Stimulated activated CD4-positive, alpha-beta T cell treated with anti-CD3 and anti-CD28 coated beads, TNF-alpha, amount 100 ng/mL, for 1 hour (primary cell): ENCODE measurements at regions not wholly inside any gene's neighbourhood (a gene's known extent, or its start where the extent isn't known, plus 50 kb on each side); places are given as distances from the start of the nearest gene placed in this dataset.
"Not testable (repeated sequence)": the region's sequence is repeated elsewhere in the genome, so short reads cannot be mapped to it uniquely, and the experiment has no call there.

Experiments
- DNase-seq, 3 donors: peaks; one replicate each; pipeline ENCODE4 v3.0.0-alpha.2; 2020; ENCODE audit warnings: low read depth in 3 of 3, low spot score in 1 of 3

DNA sequence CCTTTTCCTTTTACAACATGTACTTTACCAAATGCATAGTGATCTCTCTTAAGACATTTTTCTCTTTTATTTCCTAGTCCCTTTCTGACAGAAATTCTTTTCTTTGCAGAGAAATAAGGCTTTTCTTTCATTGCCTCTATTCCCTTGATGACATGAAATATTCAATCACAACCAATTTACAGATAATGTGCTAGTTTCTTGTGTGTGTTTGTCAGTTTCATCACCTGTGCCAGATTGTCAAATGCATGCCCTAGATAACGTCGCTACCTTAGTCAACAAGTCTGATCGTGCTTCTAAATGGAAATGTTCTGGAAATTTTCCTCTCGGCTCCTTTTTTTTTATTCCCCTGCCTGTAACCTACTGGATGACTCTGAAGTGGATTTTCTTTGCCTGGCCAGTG lies 478.1 kb downstream of the KLF5 start:
- DNase-seq: no peak

DNA sequence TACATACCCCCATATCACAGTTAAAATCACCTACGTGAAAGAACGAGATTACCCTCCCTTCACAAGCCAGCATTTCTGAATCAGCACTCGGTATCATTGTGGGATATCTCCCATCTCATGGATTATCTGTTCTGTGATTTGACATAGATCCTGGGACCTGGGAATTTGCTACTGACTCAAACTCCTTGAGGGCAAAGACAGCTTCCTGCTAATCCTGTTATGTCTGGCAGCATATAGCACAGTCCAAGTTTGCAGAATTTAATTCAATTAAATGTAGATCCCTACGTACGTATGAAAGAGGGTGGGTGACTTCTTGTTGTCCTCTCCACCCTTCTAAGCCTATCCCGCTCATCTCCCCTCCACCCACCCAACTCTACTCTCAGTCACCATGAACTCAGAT lies 476.5 kb downstream of the KLF5 start:
- no peak for DNase-seq

DNA sequence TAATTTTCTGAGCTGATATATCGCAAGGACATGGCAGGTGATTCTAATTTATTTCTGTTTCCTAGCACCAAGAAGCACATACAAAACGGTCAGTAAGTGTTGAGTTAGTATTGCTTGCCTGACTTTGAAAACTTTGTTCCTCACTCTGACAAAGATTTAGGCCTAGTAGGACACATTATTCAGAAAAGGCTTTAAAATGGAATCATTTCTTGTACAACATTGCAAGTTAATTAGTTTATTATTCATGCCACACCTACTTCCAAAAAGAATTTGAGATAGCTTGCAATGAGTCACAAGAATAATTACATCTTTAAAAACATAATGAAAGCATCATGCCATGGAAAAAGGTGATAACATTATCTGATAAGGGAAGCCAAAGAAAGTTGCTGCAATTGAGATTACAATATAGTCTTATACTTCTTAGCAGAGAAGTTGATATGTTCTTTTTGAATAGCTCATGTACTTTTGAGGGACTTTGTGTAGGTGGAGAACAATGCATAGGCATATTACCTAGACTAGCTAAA lies 474.2 kb downstream of the KLF5 start:
- DNase-seq: no peak

DNA sequence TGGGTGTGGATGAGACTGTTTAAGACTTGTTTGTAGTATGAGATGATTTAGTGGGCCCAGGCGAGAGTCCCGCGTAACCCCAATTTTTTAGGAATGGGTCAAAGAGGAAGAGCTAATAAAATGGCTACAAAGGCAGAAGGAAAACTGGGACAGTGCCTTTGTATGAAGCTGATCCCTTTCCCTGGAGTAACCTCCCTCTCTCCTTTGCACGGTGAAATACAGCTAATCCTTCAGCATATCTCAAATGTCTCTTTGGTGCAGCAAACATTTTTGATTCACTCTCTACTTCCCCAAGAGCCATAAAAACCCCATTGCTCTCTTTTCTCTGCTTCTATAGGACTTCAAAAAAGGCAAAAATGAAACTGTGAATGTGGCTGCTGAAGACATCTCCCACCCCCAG lies 473.8 kb downstream of the KLF5 start:
- DNase-seq: no peak

DNA sequence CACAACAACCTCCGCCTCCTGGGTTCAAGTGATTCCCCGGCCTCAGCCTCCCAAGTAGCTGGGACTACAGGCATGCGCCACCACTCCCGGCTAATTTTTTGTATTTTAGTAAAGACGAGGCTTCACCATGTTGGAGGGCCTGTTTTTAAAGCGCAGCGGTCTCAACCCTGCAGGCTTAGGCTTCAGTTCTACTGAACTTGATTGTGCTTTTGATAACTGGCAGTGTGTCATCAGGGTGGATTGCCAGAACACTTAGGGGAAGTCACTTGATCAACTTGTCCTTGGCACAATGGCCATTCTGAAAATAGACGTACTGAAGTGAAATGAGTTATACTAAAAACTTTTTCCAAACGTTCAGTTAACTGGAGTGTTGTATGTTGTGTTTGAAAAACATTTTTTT lies 472.2 kb downstream of the KLF5 start:
- no peak for DNase-seq

DNA sequence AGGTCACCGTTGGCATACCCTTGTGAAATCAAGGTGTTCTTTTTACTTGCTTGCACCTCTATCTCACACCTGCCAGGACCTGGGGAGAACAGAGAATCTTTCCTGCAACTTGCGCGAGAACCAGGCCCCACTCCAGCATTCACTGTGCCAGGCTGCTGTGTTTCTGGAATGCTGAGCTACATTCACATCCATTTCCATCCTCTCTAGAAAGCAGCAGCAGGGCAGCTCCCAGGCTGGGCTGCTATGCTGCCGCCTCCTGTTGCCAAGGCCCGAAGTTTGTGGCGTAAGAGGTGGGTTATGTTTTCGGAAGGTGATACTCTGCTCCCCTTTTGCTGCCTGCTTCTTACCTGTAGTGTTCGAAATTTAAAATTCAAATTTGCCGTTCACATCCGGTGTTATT lies 464.1 kb downstream of the KLF5 start:
- DNase-seq: no peak

DNA sequence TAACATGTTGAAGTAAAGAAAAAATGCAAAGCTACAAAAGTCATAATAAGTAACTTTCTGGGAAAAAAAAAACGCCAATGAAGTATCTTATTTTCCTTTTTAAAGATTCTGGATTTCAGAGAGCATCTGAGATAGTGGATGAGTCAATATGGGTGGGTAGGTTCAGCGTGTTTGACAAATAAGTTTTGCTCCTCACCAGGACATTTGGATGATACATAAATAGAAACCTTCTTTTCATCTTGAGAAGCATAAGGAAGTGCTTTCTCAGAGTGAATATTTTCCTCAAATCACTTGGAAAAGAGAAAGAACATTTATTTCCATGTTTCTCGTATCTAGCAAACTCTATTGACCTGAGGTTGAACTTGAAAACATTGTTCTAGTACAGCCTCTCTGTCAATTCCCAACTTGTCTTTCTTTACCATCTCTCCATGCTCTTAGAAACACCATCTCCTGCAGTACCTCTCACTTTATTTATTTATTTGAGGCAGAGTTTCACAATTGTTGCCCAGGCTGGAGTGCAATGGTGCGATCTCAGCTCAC lies 463.2 kb downstream of the KLF5 start:
- no peak for DNase-seq

DNA sequence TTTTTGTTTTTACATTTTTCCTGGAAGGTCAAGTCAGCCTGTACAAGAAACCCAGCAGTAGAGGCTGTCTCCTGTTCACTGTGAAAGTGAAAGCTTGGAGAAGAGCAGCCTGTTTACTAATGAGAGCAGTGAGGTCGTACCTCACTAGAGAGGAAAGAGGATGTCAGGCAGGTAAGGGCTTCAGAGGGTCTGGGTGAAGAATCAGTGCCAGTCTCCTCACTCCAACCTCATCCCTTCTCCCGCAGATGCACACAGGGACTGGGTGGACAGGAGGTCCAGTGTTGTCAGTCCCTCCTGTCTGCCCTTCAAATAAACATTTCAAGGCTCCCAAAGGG lies 462.5 kb downstream of the KLF5 start:
- DNase-seq: no peak

DNA sequence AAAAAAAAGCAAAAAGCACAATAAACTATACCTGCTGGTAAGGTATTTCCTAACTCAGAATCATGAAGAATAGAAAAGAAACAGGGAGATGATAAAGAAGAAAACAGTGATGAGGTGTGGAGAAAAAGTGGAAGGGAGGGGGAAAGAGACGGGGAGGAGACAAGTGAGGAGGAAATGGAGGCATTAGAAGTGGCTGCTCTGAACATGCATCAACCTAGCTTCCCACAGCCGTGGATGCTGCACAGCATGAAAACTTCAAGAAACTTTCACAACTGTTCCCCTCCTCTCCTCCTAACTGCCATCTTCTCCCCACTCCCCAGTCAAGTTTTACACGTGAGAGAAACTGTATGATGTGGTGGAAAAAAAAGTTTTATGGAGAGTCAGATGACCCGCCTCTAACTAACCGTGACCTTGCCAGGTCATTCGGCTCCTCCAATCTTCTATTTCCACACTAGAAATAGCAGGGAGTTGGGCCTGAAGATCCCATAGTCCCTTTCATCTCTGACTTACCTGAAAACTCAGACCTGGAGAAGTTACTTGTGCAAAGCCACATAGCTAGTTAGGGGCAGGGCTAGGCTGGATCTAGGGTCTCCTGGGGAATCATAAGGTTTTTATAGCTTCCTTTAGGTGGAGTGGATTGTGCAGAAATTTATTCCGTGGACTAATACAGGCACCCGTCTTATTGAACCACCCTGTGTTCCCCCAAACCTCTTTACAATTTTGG lies 461.9 kb downstream of the KLF5 start:
- DNase-seq: no peak

DNA sequence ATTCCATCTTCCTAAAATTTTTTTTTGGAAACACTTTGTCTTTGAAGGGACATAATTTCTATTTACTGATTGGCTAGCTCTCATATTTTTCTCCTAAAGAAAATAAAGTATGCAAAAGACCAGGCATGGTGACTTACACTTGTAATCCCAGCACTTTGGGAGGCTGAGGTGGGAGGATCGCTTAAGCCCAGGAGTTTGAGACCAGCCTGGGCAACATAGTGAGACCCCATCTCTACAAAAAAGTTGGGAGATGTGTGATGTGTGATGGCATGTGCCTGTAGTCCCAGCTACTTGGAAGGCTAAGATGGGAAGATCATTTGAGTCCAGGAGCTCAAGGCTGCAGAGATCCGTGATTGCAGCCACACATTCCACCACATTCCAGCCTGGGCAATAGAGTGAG lies 461.3 kb downstream of the KLF5 start:
- DNase-seq: not testable (repeated sequence)

DNA sequence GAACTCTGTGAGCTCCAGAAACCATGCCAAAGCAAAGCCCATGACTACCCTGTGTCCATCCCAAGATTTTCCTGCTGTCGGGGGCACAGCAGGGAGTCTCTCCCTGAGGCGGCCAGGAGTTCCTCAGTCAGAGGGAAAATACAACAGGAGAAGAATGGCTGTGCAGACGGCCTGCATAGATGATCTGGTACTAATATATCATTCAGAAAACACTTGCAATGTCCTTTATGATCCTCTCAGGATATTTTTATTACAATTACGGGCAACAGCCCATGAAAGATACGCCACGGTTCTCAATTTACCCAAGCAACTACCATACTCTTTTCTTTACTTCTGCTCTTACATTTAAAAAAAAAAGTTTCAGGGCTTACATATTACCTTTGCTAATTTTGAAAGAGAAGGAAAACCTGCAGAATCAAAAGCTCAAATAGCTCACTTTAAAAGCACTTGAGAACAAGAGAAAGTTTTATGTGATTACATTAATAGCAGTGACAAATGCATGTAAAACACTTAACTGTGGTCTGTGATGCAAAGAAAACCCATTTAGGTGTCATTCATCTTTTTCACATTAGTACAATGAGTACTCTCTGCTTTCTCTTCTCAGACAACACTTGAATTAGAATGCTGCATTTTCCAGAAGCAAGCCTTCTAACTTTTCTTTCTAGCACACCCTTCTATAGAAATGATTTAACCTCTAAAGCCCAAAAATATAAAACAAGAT lies 460.8 kb downstream of the KLF5 start:
- DNase-seq: no peak

DNA sequence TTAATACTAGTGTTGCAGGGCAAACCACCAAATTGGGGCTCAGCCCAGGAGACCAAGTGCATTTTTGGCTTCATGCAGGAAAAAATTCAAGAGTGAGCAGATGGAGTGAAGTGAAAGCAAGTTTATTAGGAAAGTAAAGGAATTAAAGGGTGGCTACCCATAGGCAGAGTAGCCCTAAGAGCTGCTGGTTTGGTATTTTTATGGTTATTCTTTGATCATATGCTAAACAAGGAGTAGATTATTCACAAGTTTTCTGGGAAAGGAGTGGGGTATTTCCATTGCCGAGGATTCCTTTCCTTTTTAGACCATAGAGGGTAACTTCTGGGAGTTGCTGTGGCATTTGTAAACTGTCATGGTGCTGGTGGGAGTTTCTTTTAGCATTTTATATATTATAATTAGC lies 459.0 kb downstream of the KLF5 start:
- DNase-seq: no peak

DNA sequence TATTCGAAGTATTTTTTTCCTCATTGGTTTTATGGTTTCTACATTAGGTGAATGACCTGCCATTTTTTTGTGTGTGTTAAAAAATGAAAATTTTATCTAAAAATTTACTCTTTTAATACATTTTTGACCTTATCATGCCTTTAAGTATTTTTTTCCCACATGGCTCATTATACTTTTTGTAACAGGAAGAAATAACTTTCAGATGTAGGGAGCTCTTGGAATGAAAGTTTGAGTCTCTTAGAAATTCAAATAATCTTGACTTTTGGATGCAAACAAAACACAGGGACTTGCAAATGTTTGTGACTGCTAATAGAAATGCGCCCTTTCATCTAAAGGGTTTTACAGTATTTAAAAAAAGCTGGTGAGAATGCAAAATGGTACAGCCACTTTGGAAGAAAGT lies 457.9 kb downstream of the KLF5 start:
- no peak for DNase-seq

DNA sequence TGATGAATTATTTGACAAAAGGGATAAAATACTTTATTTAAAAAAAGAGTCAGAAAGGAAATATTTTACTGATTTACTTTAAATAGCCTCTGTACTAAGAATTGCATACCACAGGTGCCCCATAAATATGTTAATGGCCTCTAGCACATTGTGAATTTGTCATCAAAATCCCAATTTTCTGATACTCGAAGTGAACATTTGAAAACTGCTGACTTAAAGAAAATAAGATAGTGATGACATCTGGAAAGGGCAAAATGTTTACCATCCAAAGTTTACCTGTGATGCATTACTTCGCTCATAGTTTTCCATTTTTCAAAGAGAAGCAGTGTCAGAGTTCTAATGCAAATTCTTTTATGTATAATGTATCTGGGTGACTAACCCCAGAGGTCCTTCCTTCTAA lies 455.4 kb downstream of the KLF5 start:
- no peak for DNase-seq

DNA sequence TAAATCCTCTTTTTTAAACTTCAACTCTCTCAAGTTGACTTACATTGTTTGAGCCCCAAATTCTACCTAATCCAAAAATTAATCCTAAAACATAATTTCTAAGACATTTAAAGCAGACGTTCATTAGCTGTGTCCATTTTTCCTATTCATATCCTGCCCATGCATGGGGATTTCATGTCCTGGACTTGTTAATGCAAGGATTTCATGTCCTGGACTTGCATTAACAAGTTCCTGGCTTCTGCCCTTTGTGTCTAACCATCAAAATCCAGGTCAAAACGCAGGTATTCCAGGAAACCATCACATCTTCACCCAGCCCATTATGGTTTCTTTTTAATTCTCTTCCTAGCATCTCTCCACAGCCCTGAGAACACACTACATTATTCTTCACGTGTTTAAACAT lies 454.9 kb downstream of the KLF5 start:
- DNase-seq: no peak

DNA sequence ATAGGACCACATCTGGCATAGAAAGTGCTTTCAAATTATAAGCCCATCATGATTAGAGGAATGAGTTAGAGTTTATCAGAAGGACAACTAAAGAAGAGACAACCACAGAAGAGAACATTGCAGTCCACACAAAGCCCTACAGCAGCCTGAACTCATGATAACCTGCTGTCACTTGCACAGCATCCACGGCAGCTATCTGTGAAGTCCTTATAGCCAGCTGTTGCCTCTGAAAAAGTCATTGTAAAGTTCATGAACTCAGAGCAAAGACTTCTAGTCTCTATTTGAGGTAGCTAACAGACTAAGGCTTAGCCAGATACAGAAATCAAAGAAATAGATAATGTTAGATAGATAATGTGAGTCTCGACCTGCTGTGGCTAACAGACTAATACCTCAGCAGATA lies 450.0 kb downstream of the KLF5 start:
- no peak for DNase-seq

DNA sequence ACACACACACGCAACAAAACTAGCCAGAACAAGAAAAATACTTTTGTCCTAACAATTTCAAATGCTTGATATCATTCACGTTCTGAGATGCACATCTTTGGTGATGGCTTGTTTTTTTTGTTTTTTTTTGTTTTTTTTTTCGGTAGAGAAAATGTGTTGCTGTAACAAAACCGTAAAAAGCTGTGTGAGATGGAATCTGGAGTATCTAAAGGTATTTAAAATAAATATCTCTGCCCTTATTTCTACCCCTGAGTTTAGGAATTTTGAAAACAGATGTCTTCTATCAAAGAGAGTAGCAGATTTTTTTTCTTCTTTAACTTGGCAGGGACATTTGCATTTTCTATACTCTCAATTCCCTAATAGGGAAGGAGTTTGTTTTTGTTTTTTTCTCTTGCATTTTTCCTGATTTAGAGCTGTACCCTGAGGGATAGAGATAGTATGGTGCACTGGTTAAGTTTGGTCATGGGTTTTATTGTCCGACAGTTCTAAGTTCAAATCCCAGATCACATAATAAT lies 446.6 kb downstream of the KLF5 start:
- no peak for DNase-seq

DNA sequence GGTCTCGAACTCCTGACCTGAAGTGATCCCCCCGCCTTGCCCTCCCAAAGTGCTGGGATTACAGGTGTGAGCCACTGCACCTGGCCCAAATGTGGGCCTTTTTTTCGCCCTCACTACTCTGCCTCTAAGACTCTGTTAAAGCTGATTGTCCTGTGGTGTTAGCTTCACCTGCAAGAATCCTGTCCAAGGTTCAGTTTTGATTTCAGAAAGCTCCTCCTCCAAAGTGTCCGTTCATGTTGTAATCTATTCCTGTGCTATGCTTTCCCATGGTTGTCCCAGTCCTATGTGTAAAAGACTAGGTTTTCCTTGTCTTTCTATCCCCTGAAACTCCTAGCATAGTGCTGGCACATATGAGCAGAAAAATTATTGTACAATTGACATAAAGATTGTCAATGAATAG lies 440.9 kb downstream of the KLF5 start:
- DNase-seq: no peak

DNA sequence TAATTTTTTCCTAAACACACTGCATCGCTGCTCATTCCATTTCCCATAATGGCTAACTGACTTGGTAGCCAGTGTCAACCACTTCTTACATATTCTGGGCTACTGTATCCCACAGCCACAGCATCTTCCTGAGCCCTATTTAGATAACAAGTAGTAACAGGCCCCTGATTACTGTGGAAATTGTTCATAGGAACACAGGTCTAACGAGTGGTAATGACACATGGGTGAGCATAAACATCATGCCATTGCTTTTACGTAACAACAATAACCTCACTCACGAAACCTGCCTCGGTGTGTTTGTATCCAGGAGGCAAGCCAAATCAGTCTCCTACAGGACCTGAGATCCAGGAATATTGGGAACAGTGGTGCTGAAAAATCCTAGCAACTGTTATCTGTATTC lies 438.6 kb downstream of the KLF5 start:
- no peak for DNase-seq

DNA sequence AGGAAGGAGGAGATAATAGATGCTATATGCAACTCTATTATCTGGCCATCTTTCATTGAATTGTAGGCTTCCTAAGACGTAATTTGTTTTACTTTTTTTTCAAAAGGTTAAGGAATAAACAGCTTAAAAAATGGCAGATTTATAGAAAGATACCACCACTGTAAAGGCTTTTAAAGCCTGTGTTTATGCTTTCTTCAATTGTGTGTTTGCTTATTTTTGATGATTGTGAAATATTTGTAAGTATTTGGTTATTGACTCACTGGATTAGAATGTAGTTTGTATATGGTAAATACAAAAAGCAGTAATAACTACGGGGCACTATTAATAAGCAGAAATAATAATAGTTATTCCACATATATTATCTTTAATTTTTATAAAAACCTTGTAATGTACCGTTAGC lies 437.9 kb downstream of the KLF5 start:
- no peak for DNase-seq

DNA sequence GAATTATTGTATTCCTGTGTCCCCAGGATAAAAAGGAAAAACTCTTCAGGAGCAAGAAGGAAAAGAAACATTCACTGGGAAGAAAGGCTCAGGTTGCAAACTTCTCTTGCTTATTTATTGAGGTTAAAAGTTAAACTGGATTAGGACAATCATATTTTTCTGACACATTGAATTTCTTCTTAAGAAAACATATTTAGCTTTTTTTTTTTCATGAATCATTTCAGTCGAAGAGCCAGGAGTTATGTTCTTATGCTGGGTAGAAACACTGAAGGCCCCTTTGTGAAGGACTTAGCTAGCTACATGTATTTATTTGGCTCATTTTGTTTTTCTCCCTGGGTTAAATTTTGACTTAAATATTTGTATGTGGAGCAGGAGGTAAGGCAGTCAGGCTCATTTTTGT lies 434.0 kb downstream of the KLF5 start:
- no peak for DNase-seq

DNA sequence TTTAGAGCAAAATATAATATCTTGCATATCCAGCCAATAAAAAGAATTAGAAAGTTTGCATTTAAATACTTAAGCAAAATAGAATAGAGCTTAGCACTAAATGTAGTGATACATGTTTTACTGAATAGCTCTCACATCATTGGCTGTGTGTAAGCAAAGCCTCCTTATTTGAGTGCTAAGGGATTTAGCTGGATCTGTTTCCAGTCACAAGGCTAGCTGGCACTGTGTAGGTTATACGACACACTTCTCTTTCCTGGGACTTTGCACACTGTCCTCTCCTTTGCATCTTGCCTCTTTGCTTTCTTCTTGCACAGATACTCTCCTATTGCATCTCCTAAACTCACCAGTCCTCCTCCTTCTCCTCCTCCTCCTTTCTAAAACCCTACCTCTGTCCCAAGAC lies 423.8 kb downstream of the KLF5 start:
- DNase-seq: no peak
